Astrocyte (in vitro differentiated cells and primary cell): ENCODE measurements at regions not wholly inside any gene's neighbourhood (a gene's known extent, or its start where the extent isn't known, plus 50 kb on each side); places are given as distances from the start of the nearest gene placed in this dataset.

Experiments
- DNase-seq: peaks from one replicate; pipeline ENCODE4 v3.0.0-alpha.2; 2010; ENCODE audit warnings: low read depth
- FAIRE-seq: peaks from 2 replicates; lab custom pipeline; 2011; peaks lifted over from hg19 to GRCh38; lab: Jason Lieb, UNC
- H2AFZ ChIP-seq: 2 replicates; pipeline ENCODE4 v1.6.0; 2012; ENCODE audit warnings: low read depth, low read length, inconsistent platforms
- H3K27ac ChIP-seq: 2 replicates; pipeline ENCODE4 v1.5.1; 2011; ENCODE audit warnings: low read depth, low read length, inconsistent platforms
- H3K27me3 ChIP-seq: 2 replicates; pipeline ENCODE4 v1.6.0; 2011; ENCODE audit warnings: low read length, inconsistent platforms; ENCODE audit not compliant: insufficient read depth
- H3K36me3 ChIP-seq: 2 replicates; pipeline ENCODE4 v1.5.1; 2011; ENCODE audit warnings: low read length, inconsistent platforms; ENCODE audit not compliant: insufficient read depth
- H3K4me1 ChIP-seq: 2 replicates; pipeline ENCODE4 v1.5.1; 2011; ENCODE audit warnings: low read length, inconsistent platforms; ENCODE audit not compliant: insufficient read depth
- H3K4me2 ChIP-seq: 2 replicates; pipeline ENCODE4 v1.6.0; 2012; ENCODE audit warnings: low read length, inconsistent platforms
- H3K4me3 ChIP-seq: 2 replicates; pipeline ENCODE4 v1.5.1; 2011; ENCODE audit warnings: low read depth, mild to moderate bottlenecking, low read length, inconsistent platforms; ENCODE audit not compliant: insufficient read depth
- H3K79me2 ChIP-seq: 2 replicates; pipeline ENCODE4 v1.6.0; 2012; ENCODE audit warnings: mild to moderate bottlenecking, low read length, inconsistent platforms; ENCODE audit not compliant: insufficient read depth
- H3K9ac ChIP-seq: 2 replicates; pipeline ENCODE4 v1.6.0; 2012; ENCODE audit warnings: mild to moderate bottlenecking, low read length, inconsistent platforms
- H3K9me3 ChIP-seq: 2 replicates; pipeline ENCODE4 v1.5.1; 2012; ENCODE audit warnings: low read depth, mild to moderate bottlenecking, low read length, inconsistent platforms; ENCODE audit not compliant: insufficient read depth
- H4K20me1 ChIP-seq: 2 replicates; pipeline ENCODE4 v1.6.0; 2012; ENCODE audit warnings: low read length, inconsistent platforms; ENCODE audit not compliant: insufficient read depth
- H3K27ac Mint-ChIP-seq: one replicate; pipeline ENCODE4 v1.8.0; 2021; ENCODE audit warnings: mild to moderate bottlenecking, mixed read lengths; ENCODE audit not compliant: unreplicated experiment
- H3K27me3 Mint-ChIP-seq: one replicate; pipeline ENCODE4 v1.8.0; 2021; ENCODE audit warnings: low read depth, mixed read lengths; ENCODE audit not compliant: unreplicated experiment
- H3K36me3 Mint-ChIP-seq: one replicate; pipeline ENCODE4 v1.8.0; 2021; ENCODE audit warnings: low read depth, mixed read lengths; ENCODE audit not compliant: unreplicated experiment
- H3K4me1 Mint-ChIP-seq: one replicate; pipeline ENCODE4 v1.8.0; 2021; ENCODE audit warnings: low read depth, mixed read lengths; ENCODE audit not compliant: unreplicated experiment
- H3K4me3 Mint-ChIP-seq: one replicate; pipeline ENCODE4 v1.8.0; 2021; ENCODE audit warnings: mild to moderate bottlenecking, moderate library complexity, mixed read lengths; ENCODE audit not compliant: unreplicated experiment
- H3K9me3 Mint-ChIP-seq: one replicate; pipeline ENCODE4 v1.8.0; 2021; ENCODE audit warnings: mild to moderate bottlenecking, mixed read lengths; ENCODE audit not compliant: unreplicated experiment
- EZH2 ChIP-seq: IDR thresholded peaks from 2 replicates; pipeline ENCODE4 v1.6.1; 2012; ENCODE audit warnings: mild to moderate bottlenecking, low read length, inconsistent platforms; ENCODE audit not compliant: insufficient read depth
- TF ChIP-seq, protein P1 (sequence below): IDR thresholded peaks from 2 replicates; pipeline ENCODE4 v1.5.1; 2011; ENCODE audit warnings: low read depth, mild to moderate bottlenecking, inconsistent platforms, low read length, moderate library complexity; ENCODE audit not compliant: insufficient read depth

DNA sequence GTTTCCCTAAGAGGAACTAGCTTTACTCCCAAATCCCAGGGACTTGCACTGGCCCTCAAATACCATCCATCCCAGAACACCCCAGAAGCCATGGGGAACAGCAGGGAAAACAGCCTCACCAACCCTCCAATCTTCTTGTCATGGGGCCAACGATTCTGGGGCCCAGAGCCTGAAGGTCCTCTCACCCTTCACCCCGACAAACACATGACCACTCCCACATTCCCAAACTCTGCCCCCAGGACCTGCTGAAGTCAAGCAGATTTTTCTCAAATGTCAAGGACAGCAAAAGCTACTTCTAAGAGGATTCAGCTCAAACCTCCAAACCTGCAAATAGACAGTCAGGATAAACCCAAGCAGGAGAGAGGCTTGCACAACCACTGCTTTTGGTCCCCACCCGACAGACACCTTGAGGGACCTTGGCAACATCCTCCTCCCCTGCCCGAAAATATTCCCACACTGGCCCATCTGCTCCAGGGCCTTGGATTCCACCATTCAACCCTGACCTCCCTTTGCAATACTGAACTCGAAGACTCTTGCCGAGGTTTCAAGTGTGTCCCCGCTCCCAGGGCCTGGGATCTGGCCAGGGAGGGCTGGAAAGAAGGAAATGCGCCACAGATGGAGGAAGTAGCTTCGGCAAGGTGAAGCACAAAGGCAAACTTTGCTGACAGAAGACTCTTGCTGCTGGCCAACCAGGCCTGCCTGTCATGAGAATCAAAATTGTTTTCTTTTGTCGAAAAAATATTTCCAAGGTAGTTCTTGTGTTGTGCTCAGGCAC lies 143.3 kb downstream of the ZFP36L2 start:
- H3K36me3 Mint-ChIP-seq, result no peaks in the 10 kb centered on the region
- H3K4me1 ChIP-seq, result peaks cover 65% of the 10 kb centered on the region

GRCh38 chr2:43082111-43082894 lies 144.1 kb downstream of the ZFP36L2 start:
- peaks cover 60% of the 10 kb centered on the region for H3K4me1 Mint-ChIP-seq
- Histone ChIP-seq H2AFZ (peak overlapping the region; percentile 39), H3K9ac (peak overlapping the region; percentile 50)

More for the DNA sequence above, 143.3 kb downstream of the ZFP36L2 start:
- no peak for TF ChIP-seq EZH2
- TF ChIP-seq, protein P1, sequence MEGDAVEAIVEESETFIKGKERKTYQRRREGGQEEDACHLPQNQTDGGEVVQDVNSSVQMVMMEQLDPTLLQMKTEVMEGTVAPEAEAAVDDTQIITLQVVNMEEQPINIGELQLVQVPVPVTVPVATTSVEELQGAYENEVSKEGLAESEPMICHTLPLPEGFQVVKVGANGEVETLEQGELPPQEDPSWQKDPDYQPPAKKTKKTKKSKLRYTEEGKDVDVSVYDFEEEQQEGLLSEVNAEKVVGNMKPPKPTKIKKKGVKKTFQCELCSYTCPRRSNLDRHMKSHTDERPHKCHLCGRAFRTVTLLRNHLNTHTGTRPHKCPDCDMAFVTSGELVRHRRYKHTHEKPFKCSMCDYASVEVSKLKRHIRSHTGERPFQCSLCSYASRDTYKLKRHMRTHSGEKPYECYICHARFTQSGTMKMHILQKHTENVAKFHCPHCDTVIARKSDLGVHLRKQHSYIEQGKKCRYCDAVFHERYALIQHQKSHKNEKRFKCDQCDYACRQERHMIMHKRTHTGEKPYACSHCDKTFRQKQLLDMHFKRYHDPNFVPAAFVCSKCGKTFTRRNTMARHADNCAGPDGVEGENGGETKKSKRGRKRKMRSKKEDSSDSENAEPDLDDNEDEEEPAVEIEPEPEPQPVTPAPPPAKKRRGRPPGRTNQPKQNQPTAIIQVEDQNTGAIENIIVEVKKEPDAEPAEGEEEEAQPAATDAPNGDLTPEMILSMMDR, result no peak
- Mint-ChIP-seq H3K4me1 (peaks cover 64% of the 10 kb centered on the region), H3K27me3 (peaks cover 4% of the 10 kb centered on the region), H3K27ac (peak overlapping the region; percentile 89), H3K4me3 (no peak overlapping the region), H3K9me3 (peaks cover 2% of the 10 kb centered on the region)
- Histone ChIP-seq H3K4me2 (peak overlapping the region; percentile 31), H4K20me1 (no peaks in the 10 kb centered on the region), H3K27ac (peak overlapping the region; percentile 68), H3K9me3 (no peaks in the 10 kb centered on the region), H3K36me3 (no peaks in the 10 kb centered on the region), H2AFZ (no peak overlapping the region), H3K27me3 (no peaks in the 10 kb centered on the region), H3K4me3 (no peak overlapping the region), H3K79me2 (no peaks in the 10 kb centered on the region), H3K9ac (peak overlapping the region; percentile 50)
- FAIRE-seq (no peak), DNase-seq (no peak)

More at GRCh38 chr2:43082111-43082894, 144.1 kb downstream of the ZFP36L2 start:
- H3K4me3 ChIP-seq, result no peak overlapping the region
- H3K9me3 Mint-ChIP-seq, result peaks cover 2% of the 10 kb centered on the region
- H4K20me1 ChIP-seq, result no peaks in the 10 kb centered on the region
- H3K4me3 Mint-ChIP-seq, result peak overlapping the region; percentile 37
- no peaks in the 10 kb centered on the region for H3K27me3 ChIP-seq
- H3K4me1 ChIP-seq, result peaks cover 57% of the 10 kb centered on the region
- H3K27ac Mint-ChIP-seq, result peak overlapping the region; percentile 89
- peak overlapping the region; percentile 68 for H3K27ac ChIP-seq
- TF ChIP-seq EZH2, result no peak
- TF ChIP-seq, protein P1, result no peak
- H3K4me2 ChIP-seq, result peak overlapping the region; percentile 7
- no peaks in the 10 kb centered on the region for H3K36me3 Mint-ChIP-seq
- FAIRE-seq (no peak), DNase-seq (peak; percentile 79)
- peaks cover 6% of the 10 kb centered on the region for H3K27me3 Mint-ChIP-seq
- H3K36me3 ChIP-seq, result no peaks in the 10 kb centered on the region
- no peaks in the 10 kb centered on the region for H3K79me2 ChIP-seq
- no peaks in the 10 kb centered on the region for H3K9me3 ChIP-seq
